GM12878 (cell line): ENCODE measurements at regions not wholly inside any gene's neighbourhood (a gene's known extent, or its start where the extent isn't known, plus 50 kb on each side); places are given as distances from the start of the nearest gene placed in this dataset.

Source experiments
- ATAC-seq: fragments of 200-7000 bp; cut with Tn5 transposase; 3 replicates; pipeline ENCODE4 v1.9.1; 2020; ENCODE audit warnings: mild to moderate bottlenecking, moderate library complexity
- BruUV-seq: library from RNA; stranded (reverse); fragments of 400-500 nt; replicated peaks from 2 replicates; lab custom pipeline; 2021; lab: Mats Ljungman, UMichigan
- CTCF ChIA-PET: fragments of 300-600 bp; sonication (Branson Sonifier 250); formaldehyde crosslinking; extraction: SDS; loops from one replicate; lab custom pipeline; 2021; ENCODE audit warnings: inconsistent platforms; lab: Yijun Ruan, JAX
- POLR2A ChIA-PET: fragments of 350-600 bp; formaldehyde crosslinking; extraction: SDS; loops from one replicate; lab custom pipeline; 2021; ENCODE audit warnings: inconsistent platforms; lab: Charles Lee
- RAD21 ChIA-PET: fragments of 300-600 bp; sonication (Branson Sonifier 250); formaldehyde crosslinking; loops from one replicate; lab custom pipeline; 2023; ENCODE audit warnings: antibody characterized with exemption; ENCODE audit not compliant: unreplicated experiment; lab: Charles Lee
- SMC1A ChIA-PET: fragments of 300-600 bp; sonication (Branson Sonifier 250); formaldehyde crosslinking; loops from one replicate; lab custom pipeline; 2023; ENCODE audit not compliant: unreplicated experiment, uncharacterized antibody; lab: Charles Lee
- DNase-seq: peaks from one replicate; pipeline ENCODE4 v3.0.0-alpha.2; 2011; ENCODE audit warnings: low read depth, low spot score
- FAIRE-seq: peaks from 3 replicates; lab custom pipeline; 2011; peaks lifted over from hg19 to GRCh38; lab: Jason Lieb, UNC
- H2AFZ ChIP-seq: 2 replicates; pipeline ENCODE4 v1.6.0; 2011; ENCODE audit warnings: low read depth, low read length, control low read depth; ENCODE audit not compliant: control insufficient read depth
- H3K27ac ChIP-seq: 2 replicates; pipeline ENCODE4 v1.5.1; 2011; ENCODE audit warnings: control low read depth; ENCODE audit not compliant: control insufficient read depth, insufficient read depth
- H3K27me3 ChIP-seq, 2 experiments: replicated peaks in 1 of 2; 2 replicates each; pipeline versions ENCODE4 v1.6.0 to v1.6.1; 2011; ENCODE audit warnings: low read length in 1 of 2; ENCODE audit not compliant: control insufficient read depth in 2 of 2, insufficient read depth in 2 of 2
- H3K36me3 ChIP-seq, 2 experiments: 2 replicates each; pipeline ENCODE4 v1.5.1; 2011; ENCODE audit warnings: low read length in 1 of 2; ENCODE audit not compliant: control insufficient read depth in 2 of 2, insufficient read depth in 2 of 2
- H3K4me1 ChIP-seq: 2 replicates; pipeline ENCODE4 v1.6.1; 2011; ENCODE audit warnings: mild to moderate bottlenecking, low read length, moderate library complexity, mixed read lengths; ENCODE audit not compliant: control insufficient read depth, insufficient read depth
- H3K4me2 ChIP-seq: 2 replicates; pipeline ENCODE4 v1.6.0; 2011; ENCODE audit warnings: control low read depth; ENCODE audit not compliant: control insufficient read depth, insufficient read depth
- H3K4me3 ChIP-seq: fragments of 200-600 bp; sonication (generic); 2 replicates; pipeline ENCODE4 v1.5.1; 2016
- H3K79me2 ChIP-seq: 2 replicates; pipeline ENCODE4 v1.6.0; 2011; ENCODE audit warnings: low read length; ENCODE audit not compliant: control insufficient read depth, insufficient read depth
- H3K9ac ChIP-seq: 2 replicates; pipeline ENCODE4 v1.8.0; 2011; ENCODE audit warnings: low read length, control low read depth, mixed read lengths; ENCODE audit not compliant: control insufficient read depth, insufficient read depth
- H3K9me3 ChIP-seq: replicated peaks from 3 replicates; pipeline ENCODE4 v1.5.1; 2011; ENCODE audit warnings: mild to moderate bottlenecking, low read length; ENCODE audit not compliant: control insufficient read depth, insufficient read depth
- H4K20me1 ChIP-seq: 2 replicates; pipeline ENCODE4 v1.6.0; 2011; ENCODE audit not compliant: control insufficient read depth, insufficient read depth
- ATF2 ChIP-seq: IDR thresholded peaks from 2 replicates; pipeline ENCODE4 v1.6.1; 2012; ENCODE audit warnings: low read length, inconsistent platforms
- BCL3 ChIP-seq: IDR thresholded peaks from 2 replicates; pipeline ENCODE4 v1.6.1; 2011; ENCODE audit warnings: borderline replicate concordance, low read depth, mild to moderate bottlenecking, moderate library complexity, low read length; ENCODE audit not compliant: insufficient read depth, poor library complexity, severe bottlenecking
- CTCF ChIP-seq, 3 experiments: IDR thresholded peaks in 2 of 3; conservative IDR thresholded peaks in 1 of 3; 2 replicates each; pipeline ENCODE4 v1.5.1; 2011; ENCODE audit warnings: low read depth in 3 of 3, low read length in 3 of 3, mild to moderate bottlenecking in 3 of 3, control low read depth in 2 of 3, moderate library complexity in 2 of 3, inconsistent platforms in 1 of 3, mixed read lengths in 1 of 3; ENCODE audit not compliant: control insufficient read depth in 2 of 3, insufficient read depth in 1 of 3; ENCODE audit errors: extremely low read depth in 1 of 3
- EED ChIP-seq: sonication (generic); IDR thresholded peaks from 2 replicates; pipeline ENCODE4 v1.6.1; 2016; ENCODE audit warnings: antibody characterized with exemption, low read depth
- HDAC6 ChIP-seq: fragments of 200-600 bp; sonication (generic); IDR thresholded peaks from one replicate; pipeline ENCODE4 v1.8.0; 2017; ENCODE audit warnings: antibody characterized with exemption; ENCODE audit not compliant: unreplicated experiment
- IRF4 ChIP-seq: IDR thresholded peaks from 2 replicates; pipeline ENCODE4 v1.6.1; 2011; ENCODE audit warnings: low read depth, low read length
- KDM1A ChIP-seq: fragments of 200-600 bp; sonication (generic); IDR thresholded peaks from 2 replicates; pipeline ENCODE4 v1.6.1; 2016; ENCODE audit warnings: borderline replicate concordance
- LARP7 ChIP-seq: fragments of 450-650 bp; IDR thresholded peaks from 2 replicates; pipeline ENCODE4 v1.6.1; 2017; ENCODE audit warnings: mild to moderate bottlenecking
- MEF2B ChIP-seq: fragments of 450-650 bp; IDR thresholded peaks from 2 replicates; pipeline ENCODE4 v1.6.1; 2018; ENCODE audit warnings: mild to moderate bottlenecking, moderate library complexity; ENCODE audit not compliant: partially characterized antibody, poor library complexity, severe bottlenecking
- MTA2 ChIP-seq: fragments of 450-650 bp; IDR thresholded peaks from 2 replicates; pipeline ENCODE4 v1.6.1; 2016; ENCODE audit warnings: low read depth, mild to moderate bottlenecking, moderate library complexity
- NFXL1 ChIP-seq: fragments of 450-650 bp; IDR thresholded peaks from 2 replicates; pipeline ENCODE4 v1.6.1; 2017; ENCODE audit warnings: antibody characterized with exemption, mild to moderate bottlenecking, borderline replicate concordance
- SIX5 ChIP-seq: IDR thresholded peaks from 2 replicates; pipeline ENCODE4 v1.6.1; 2011; ENCODE audit warnings: mild to moderate bottlenecking, low read depth, low read length, moderate library complexity; ENCODE audit not compliant: severe bottlenecking
- STAT3 ChIP-seq: IDR thresholded peaks from 2 replicates; pipeline ENCODE4 v1.6.1; 2011; ENCODE audit warnings: low read depth, low read length, improper control_type of control experiment
- ZBED1 ChIP-seq: IDR thresholded peaks from 2 replicates; pipeline ENCODE4 v1.6.1; 2016; ENCODE audit warnings: borderline replicate concordance
- ZNF24 ChIP-seq: fragments of 450-650 bp; IDR thresholded peaks from 2 replicates; pipeline ENCODE4 v1.6.1; 2017; ENCODE audit warnings: antibody characterized with exemption, mild to moderate bottlenecking
- WGBS: methylation state at CpG from one replicate; pipeline ENCODE4 v1.1.6; 2016; ENCODE audit warnings: low lambda C conversion rate; ENCODE audit not compliant: insufficient replicate concordance, insufficient coverage; ENCODE audit errors: missing lambda C conversion rate; 5-methylcytosine and 5-hydroxymethylcytosine counted together
- in situ Hi-C: fragments of 300-500 bp; cut with MboI; formaldehyde crosslinking; loops from 9 replicates; pipeline ENCODE4 v1.14.3; 2018; ENCODE audit warnings: mixed read lengths
- intact Hi-C: fragments of 100-400 bp; cut with micrococcal nuclease; formaldehyde crosslinking; loops from one replicate; pipeline ENCODE4 v1.14.2; 2022; ENCODE audit not compliant: unreplicated experiment

DNA sequence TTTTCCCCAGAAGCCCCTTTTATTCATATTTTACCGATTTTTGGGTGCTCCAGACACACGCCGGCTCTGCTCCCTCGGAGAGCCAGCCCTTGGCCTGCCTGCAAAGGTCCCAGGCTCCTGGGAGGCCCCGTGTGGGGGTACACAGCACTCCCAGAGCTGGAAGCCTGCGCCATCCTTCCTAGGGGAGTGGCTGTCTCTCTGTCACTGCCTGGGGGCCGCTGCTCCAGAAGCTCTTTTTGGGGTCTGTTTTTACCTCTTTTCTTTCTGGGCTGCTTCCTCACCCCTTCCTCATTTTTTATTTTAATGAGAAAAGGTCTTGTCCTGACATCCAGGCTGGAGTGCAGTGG lies 119.1 kb upstream of the COL5A1 start:
- no peak for ATAC-seq
- in situ Hi-C loops (no loop called here), intact Hi-C loops (no loop called here)
- no peak overlapping the region for H2AFZ ChIP-seq
- TF ChIP-seq ZNF24, result no peak
- no peak for TF ChIP-seq LARP7
- TF ChIP-seq KDM1A, result no peak
- TF ChIP-seq BCL3, result no peak
- no peak for TF ChIP-seq ZBED1
- TF ChIP-seq MEF2B, result no peak
- no peak for TF ChIP-seq NFXL1
- no peak for TF ChIP-seq ATF2
- TF ChIP-seq SIX5, result no peak
- no peak for TF ChIP-seq MTA2
- no peak for TF ChIP-seq HDAC6
- no peak for TF ChIP-seq IRF4
- TF ChIP-seq CTCF (IDR thresholded peaks at IDR 0.05 in 2 of 3, conservative IDR thresholded peaks at IDR 0.05 in 1 of 3; ENCODE audit: control insufficient read depth in 2 of 3, extremely low read depth in 1 of 3, insufficient read depth in 1 of 3, low read depth in 3 of 3, low read length in 3 of 3), result no peak
- TF ChIP-seq EED, result no peak
- TF ChIP-seq STAT3, result no peak
- BruUV-seq, result no TSS peak
- DNase-seq, result no peak
- no peak overlapping the region for H3K9ac ChIP-seq
- ChIA-PET CTCF (no interaction called here), RAD21 (no interaction called here), SMC1A (no interaction called here), POLR2A (no interaction called here)
- no peak overlapping the region for H3K4me2 ChIP-seq
- no peaks in the 10 kb centered on the region for H3K36me3 ChIP-seq
- H3K27me3 ChIP-seq, result no peaks in the 10 kb centered on the region
- no peaks in the 10 kb centered on the region for H4K20me1 ChIP-seq
- no peak for FAIRE-seq
- 40% methylated on average over 7 of the region's 7 CpGs for WGBS
- no peak overlapping the region for H3K4me3 ChIP-seq
- H3K4me1 ChIP-seq, result no peaks in the 10 kb centered on the region
- no peaks in the 10 kb centered on the region; the same call in 2 of the 3 replicates for H3K9me3 ChIP-seq
- H3K79me2 ChIP-seq, result no peaks in the 10 kb centered on the region
- no peak overlapping the region for H3K27ac ChIP-seq
